WI38 (cell line): ENCODE measurements at regions not wholly inside any gene's neighbourhood (a gene's known extent, or its start where the extent isn't known, plus 50 kb on each side); places are given as distances from the start of the nearest gene placed in this dataset.

Experiments
- H3K4me3 ChIP-seq: 2 replicates; pipeline ENCODE4 v1.5.1; 2011; ENCODE audit warnings: low read depth, mild to moderate bottlenecking, control low read depth, low read length
- TF ChIP-seq, protein P1 (sequence below): IDR thresholded peaks from 2 replicates; pipeline ENCODE4 v1.5.1; 2012; ENCODE audit warnings: low read depth, mild to moderate bottlenecking, control low read depth, low read length

DNA sequence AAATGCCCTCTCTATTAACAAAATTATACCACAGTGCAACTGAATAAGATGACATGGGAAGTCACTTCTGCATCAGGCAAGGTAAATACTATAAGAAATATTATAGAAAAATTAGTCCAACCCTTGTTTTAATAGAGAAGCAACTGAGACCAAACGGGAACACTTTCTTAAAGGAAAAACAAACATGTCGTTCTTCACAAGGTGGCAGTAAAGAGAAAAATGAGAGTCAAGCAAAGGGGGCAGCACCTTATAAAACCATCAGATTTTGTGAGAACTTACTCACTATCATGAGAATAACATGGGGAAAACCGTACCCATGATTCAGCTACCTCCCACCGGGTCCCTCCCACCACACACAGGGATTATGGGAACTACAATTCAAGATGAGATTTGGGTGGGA is 481.7 kb upstream of the CRIM1 start:
- TF ChIP-seq, protein P1, sequence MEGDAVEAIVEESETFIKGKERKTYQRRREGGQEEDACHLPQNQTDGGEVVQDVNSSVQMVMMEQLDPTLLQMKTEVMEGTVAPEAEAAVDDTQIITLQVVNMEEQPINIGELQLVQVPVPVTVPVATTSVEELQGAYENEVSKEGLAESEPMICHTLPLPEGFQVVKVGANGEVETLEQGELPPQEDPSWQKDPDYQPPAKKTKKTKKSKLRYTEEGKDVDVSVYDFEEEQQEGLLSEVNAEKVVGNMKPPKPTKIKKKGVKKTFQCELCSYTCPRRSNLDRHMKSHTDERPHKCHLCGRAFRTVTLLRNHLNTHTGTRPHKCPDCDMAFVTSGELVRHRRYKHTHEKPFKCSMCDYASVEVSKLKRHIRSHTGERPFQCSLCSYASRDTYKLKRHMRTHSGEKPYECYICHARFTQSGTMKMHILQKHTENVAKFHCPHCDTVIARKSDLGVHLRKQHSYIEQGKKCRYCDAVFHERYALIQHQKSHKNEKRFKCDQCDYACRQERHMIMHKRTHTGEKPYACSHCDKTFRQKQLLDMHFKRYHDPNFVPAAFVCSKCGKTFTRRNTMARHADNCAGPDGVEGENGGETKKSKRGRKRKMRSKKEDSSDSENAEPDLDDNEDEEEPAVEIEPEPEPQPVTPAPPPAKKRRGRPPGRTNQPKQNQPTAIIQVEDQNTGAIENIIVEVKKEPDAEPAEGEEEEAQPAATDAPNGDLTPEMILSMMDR: no peak
- H3K4me3 ChIP-seq: no peak overlapping the region

DNA sequence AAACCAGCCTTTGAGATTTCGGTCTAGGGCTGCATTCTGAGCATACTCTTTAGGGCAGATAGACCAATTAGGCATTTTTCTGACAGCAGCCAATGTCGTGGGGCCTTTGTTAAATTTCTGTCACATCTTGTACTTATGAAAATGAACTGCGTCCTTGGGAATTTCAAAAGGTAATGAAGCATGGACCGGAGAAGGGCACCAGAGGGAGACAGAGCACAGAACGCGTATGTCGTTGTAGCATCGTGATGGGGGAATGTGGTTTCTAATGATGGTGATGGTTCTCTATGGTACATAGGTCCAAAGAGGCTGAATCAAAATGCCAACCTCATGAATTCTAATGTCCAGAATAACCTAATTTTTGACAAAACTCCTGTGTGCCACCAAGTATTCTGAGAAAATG is 483.9 kb upstream of the CRIM1 start:
- TF ChIP-seq, protein P1: no peak
- no peak overlapping the region for H3K4me3 ChIP-seq

DNA sequence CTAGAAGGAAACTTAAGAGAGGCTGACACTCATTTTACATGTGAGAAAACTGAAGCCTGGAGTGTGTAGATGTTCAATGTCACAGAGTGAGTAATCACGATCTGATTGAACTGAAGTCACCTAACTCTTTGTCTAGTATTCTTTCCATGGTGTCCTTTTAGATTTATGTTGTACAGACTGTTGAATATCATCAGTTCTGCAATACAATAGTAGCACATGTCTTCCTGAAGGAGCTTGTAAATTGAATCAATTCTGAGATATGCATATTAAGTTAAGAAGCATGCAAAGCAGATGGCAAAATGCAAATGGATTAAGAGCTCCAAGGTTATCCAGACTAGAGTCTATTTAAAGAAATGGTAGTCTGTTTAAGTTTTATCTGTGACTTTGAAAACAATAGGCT is 484.9 kb upstream of the CRIM1 start:
- H3K4me3 ChIP-seq: no peak overlapping the region
- TF ChIP-seq, protein P1: no peak

DNA sequence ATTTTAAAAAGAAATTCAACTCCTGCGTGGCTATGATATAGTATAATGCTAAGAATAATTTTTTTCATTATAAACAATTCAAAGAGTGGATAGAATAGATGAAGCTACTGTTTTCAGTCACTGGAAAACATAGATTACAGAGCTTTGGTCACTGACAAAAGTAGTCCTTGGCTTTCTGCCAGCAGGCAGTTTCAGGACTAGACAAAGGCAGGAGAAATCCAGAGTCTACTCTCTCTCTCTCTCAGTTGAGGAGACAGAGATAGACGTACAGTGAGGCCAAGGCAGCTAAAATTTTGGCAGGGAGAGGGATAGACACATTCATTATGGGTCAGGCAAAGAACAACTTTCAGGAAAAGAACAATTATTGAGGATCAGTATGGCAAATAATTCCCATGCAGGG is 491.4 kb upstream of the CRIM1 start:
- no peak overlapping the region for H3K4me3 ChIP-seq
- TF ChIP-seq, protein P1: no peak

DNA sequence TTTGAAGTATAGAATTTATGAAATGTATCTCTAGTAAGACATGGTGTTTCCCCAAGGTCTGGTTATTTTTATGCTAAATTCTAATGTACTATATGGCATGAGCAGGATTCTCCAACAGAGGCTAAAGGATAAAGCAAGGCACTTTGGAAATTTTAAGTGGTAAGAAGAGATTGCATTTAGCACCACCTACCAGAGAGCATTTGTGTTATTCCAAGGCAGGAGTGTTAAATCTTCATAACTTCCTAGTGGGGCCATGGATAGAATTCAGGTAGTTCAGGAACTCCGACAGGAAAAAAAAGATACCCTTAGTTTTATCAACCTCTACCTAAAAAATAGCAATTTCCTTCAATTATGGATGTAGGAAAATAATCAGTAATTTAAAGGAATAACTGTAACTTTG is 497.4 kb upstream of the CRIM1 start:
- TF ChIP-seq, protein P1: no peak

DNA sequence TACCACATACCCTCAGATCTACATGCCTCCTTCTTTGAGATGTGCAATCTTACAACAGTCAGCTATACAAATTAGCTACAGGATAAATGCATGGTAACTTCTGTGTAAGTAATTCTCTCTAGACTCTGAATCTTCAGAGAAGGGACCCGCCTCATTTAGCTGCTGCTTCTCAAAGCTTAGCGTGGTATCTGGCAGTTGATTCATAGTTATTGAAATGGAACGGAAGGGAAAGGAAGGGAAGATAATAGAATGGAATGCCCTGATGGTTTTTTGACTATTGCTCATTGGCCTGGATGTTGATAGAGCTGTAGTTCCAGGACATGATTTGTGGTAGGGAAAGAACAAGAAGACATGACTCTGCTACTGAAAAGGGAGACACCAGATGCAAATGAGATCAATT is 498.1 kb upstream of the CRIM1 start:
- H3K4me3 ChIP-seq: no peak overlapping the region
- TF ChIP-seq, protein P1: no peak

More for the DNA sequence above, 497.4 kb upstream of the CRIM1 start:
- H3K4me3 ChIP-seq: no peak overlapping the region

DNA sequence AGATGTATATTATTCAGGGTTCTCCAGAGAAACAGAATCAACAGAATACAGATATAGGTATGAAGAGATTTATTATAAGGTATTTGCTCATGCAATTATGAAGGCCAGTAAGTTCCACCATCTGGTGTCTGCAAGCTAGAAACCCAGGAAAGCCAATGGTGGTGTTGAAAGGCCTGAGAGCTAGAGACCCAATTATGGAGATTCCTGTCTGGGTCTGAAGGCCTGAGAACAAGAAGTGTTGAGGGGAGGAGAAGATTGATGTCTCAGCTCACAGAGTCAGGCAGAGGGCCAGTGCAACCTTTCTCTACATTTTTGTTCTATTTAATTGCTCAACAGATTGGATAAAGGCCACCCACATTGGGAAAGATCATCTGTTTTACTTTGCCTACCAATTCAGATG is 524.2 kb upstream of the CRIM1 start:
- TF ChIP-seq, protein P1: no peak
- H3K4me3 ChIP-seq: no peak overlapping the region
